ENCODE measurements at regions not wholly inside any gene's neighbourhood (a gene's known extent, or its start where the extent isn't known, plus 50 kb on each side); places are given as distances from the start of the nearest gene placed in this dataset.

DNA sequence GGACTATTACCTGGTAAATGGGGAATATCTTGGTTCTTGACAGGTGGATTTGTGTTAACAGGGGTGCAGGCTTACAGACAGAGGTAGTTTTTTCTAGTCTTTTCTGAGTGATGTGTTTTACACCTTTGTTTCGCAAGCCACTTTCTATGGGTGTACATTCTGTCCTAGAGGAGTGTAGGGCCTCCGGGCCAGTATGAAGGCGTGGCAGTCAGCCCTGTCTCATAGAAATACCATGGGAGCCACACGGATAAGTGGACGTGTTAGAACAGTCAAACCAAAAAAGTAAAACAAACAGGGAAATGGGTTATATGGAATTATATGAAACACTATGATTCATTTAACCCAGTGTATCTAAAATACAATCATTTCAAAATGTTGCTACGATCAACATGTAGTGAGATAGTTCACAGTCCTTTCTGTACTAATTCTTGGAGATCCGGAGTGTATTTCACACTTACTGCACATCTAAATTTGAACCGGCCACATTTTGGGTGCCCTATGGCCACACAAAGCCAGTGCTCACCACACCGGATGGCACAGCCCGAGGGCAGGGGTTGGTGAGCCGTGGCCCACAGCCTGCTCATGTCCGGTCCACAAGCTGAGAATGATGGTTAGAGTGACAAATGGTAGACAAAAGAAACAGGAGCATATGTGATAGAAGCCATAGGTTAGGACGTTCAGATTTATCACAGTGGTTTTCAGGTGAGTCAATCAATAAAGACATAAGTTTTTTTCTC, 80.1 kb upstream of the IRX4 start:
- POLR2A ChIA-PET, result interaction anchor here (0.9 to 3.9 kb wide), 10 partner anchors 11 to 162 kb away, joined by 3 to 58 read pairs (median 6); partner anchors contain the start of gene IRX4
- H3K4me1 Mint-ChIP-seq (ENCODE audit: insufficient read depth, unreplicated experiment), result peaks cover 19% of the 10 kb centered on the region

DNA sequence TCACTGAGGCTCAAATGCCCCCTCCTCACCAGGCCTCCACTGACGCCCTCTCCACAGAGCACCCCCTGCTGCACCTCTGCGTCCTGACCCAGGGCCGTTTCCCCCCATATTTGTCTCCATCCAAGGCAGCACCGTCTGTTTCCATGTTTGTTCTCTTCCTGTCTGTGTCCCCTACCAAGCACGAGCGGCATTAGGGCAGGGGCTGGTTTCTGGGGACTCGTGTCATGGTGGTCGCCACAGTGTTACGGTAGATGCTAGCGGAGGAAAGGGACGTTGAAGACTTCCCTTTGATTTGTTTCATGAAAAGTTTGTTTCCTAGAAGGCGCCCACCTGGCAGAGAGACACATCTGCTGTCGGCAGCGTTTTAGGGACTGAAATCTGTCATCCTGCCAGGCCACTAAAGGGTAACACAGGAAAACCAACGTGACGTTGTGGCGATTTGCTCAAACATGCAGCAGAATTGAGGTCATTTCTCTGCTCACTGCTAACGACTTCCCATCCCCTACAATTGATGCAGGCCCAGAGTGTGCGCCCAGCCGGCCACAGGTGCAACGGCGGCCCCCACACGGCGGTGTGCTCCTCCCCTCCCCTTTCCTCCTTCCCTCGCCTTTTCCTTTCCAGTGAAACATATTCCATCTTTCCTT, 79.3 kb upstream of the IRX4 start:
- TSS peak; percentile 84 for BruUV-seq (replicated peaks)
- intact Hi-C loops (cut with micrococcal nuclease), result loop anchor here (1.0 kb wide), 2 partner anchors 12 to 79 kb away; no protein-coding TSS in a partner anchor
- DNase-seq (ENCODE audit: unreplicated experiment), result no peak
- peaks cover 28% of the 10 kb centered on the region for H3K36me3 Mint-ChIP-seq (ENCODE audit: insufficient read depth, unreplicated experiment)
- POLR2A ChIA-PET, result interaction anchor here (0.8 to 3.9 kb wide), 4 partner anchors 10 to 14 kb away, joined by 3 to 58 read pairs (median 4); no protein-coding TSS in a partner anchor
- no peak overlapping the region for H3K27ac Mint-ChIP-seq (ENCODE audit: low read depth, unreplicated experiment)
- TF ChIP-seq CTCF (IDR thresholded peaks at IDR 0.05; ENCODE audit: unreplicated experiment), result no peak
- peaks cover 19% of the 10 kb centered on the region for H3K4me1 Mint-ChIP-seq (ENCODE audit: insufficient read depth, unreplicated experiment)
- H3K9me3 Mint-ChIP-seq (ENCODE audit: unreplicated experiment), result peaks cover 9% of the 10 kb centered on the region
- CTCF ChIA-PET, result interaction anchor here (1.3 kb wide), 1 partner anchor 11 kb away, joined by 3 read pairs; no protein-coding TSS in a partner anchor
- no peaks in the 10 kb centered on the region for H3K27me3 Mint-ChIP-seq (ENCODE audit: insufficient read depth, unreplicated experiment)
- H3K4me3 Mint-ChIP-seq (ENCODE audit: unreplicated experiment), result peak overlapping the region; percentile 69

More for the DNA sequence above, 80.1 kb upstream of the IRX4 start:
- Mint-ChIP-seq H3K4me3 (ENCODE audit: unreplicated experiment) (peak overlapping the region; percentile 69), H3K27ac (ENCODE audit: low read depth, unreplicated experiment) (no peak overlapping the region), H3K9me3 (ENCODE audit: unreplicated experiment) (peaks cover 9% of the 10 kb centered on the region), H3K27me3 (ENCODE audit: insufficient read depth, unreplicated experiment) (no peaks in the 10 kb centered on the region), H3K36me3 (ENCODE audit: insufficient read depth, unreplicated experiment) (peaks cover 27% of the 10 kb centered on the region)
- intact Hi-C loops (cut with micrococcal nuclease), result loop anchor here (1.0 kb wide), 2 partner anchors 12 to 79 kb away; no protein-coding TSS in a partner anchor
- CTCF ChIA-PET, result interaction anchor here (1.3 kb wide), 1 partner anchor 10 kb away, joined by 3 read pairs; no protein-coding TSS in a partner anchor
- TSS peak; percentile 94 for BruUV-seq (replicated peaks)
- TF ChIP-seq CTCF (IDR thresholded peaks at IDR 0.05; ENCODE audit: unreplicated experiment), result no peak
- peak; percentile 90 for DNase-seq (ENCODE audit: unreplicated experiment)

DNA sequence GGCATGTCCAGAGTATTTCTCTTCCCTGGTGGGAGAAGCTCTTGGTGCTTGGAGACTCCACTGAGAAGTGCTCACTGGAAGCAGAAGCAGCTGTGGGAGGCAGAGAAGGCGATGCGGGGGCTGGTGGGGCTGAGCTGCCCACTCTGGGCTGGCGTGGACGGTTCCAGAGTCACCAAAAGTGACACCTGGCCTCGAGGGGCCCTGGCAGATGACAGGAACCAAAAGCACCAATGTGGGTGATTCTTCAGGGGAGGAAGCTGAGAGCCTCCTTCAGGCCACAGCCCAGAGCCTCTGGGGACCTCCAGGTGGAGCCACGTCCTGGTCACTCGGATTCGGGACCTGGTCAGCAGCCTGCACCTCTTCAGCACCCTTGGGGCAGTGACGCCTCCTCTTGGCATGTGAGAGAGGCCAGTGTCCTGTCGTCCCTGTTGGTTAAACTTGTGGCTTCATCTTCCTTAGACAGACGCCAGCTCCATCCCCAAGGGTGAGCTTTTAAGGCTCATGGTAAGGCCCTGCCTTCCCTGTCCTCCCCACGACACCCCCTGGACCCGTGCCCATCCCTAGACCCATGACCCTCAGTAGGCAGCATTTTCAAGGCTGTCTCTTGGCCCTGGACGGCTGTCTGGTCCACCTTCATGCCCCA, 78.7 kb upstream of the IRX4 start:
- Mint-ChIP-seq H3K27me3 (ENCODE audit: insufficient read depth, unreplicated experiment) (no peaks in the 10 kb centered on the region), H3K4me3 (ENCODE audit: unreplicated experiment) (no peak overlapping the region), H3K9me3 (ENCODE audit: unreplicated experiment) (peaks cover 9% of the 10 kb centered on the region), H3K4me1 (ENCODE audit: insufficient read depth, unreplicated experiment) (peaks cover 19% of the 10 kb centered on the region), H3K27ac (ENCODE audit: low read depth, unreplicated experiment) (no peak overlapping the region), H3K36me3 (ENCODE audit: insufficient read depth, unreplicated experiment) (peaks cover 28% of the 10 kb centered on the region)
- ChIA-PET POLR2A (interaction anchor here (0.8 to 1.0 kb wide), 2 partner anchors 13 kb away, joined by 3 read pairs; no protein-coding TSS in a partner anchor), CTCF (interaction anchor here (0.7 to 1.3 kb wide), 2 partner anchors 12 to 726 kb away, joined by 3 read pairs; no protein-coding TSS in a partner anchor)
- no TSS peak for BruUV-seq (replicated peaks)
- intact Hi-C loops (cut with micrococcal nuclease), result no loop called here
- TF ChIP-seq CTCF (IDR thresholded peaks at IDR 0.05; ENCODE audit: unreplicated experiment), result no peak
- DNase-seq (ENCODE audit: unreplicated experiment), result no peak

Measured in MCF 10A (cell line).